CD14-positive monocyte (primary cell): ENCODE measurements at regions not wholly inside any gene's neighbourhood (a gene's known extent, or its start where the extent isn't known, plus 50 kb on each side); places are given as distances from the start of the nearest gene placed in this dataset.
"Not testable (repeated sequence)": the region's sequence is repeated elsewhere in the genome, so short reads cannot be mapped to it uniquely, and the experiment has no call there.

ENCODE experiments used
- DNase-seq, 3 donors: peaks; one replicate each; pipeline ENCODE4 v3.0.0-alpha.2; 2011 to 2022
- H2AFZ ChIP-seq: 2 replicates; pipeline ENCODE4 v1.6.0; 2012; ENCODE audit warnings: mild to moderate bottlenecking, low read depth, low read length, inconsistent platforms; ENCODE audit not compliant: insufficient read depth, poor library complexity, severe bottlenecking
- H3K27ac ChIP-seq, 2 donors: 1 replicate in 1 of 2; 2 replicates in 1 of 2; pipeline ENCODE4 v1.5.1; 2012 to 2013; ENCODE audit warnings: low read length in 2 of 2, control low read depth in 1 of 2, inconsistent platforms in 1 of 2, low read depth in 1 of 2, mild to moderate bottlenecking in 1 of 2
- H3K27me3 ChIP-seq, 2 donors: one replicate each; pipeline versions ENCODE4 v1.6.0 to v1.6.1; 2011 to 2013; ENCODE audit warnings: low read length in 2 of 2; ENCODE audit not compliant: control insufficient read depth in 2 of 2, insufficient read depth in 2 of 2
- H3K36me3 ChIP-seq, 2 donors: replicated peaks in 1 of 2; 1 replicate in 1 of 2; 2 replicates in 1 of 2; pipeline versions ENCODE4 v1.5.1 to v1.6.1; 2012 to 2013; ENCODE audit warnings: low read length in 2 of 2, control low read depth in 1 of 2, inconsistent platforms in 1 of 2, mild to moderate bottlenecking in 1 of 2; ENCODE audit not compliant: insufficient read depth in 2 of 2, control insufficient read depth in 1 of 2
- H3K4me1 ChIP-seq, 2 donors: 1 replicate in 1 of 2; 2 replicates in 1 of 2; pipeline versions ENCODE4 v1.5.1 to v1.6.1; 2012 to 2013; ENCODE audit warnings: low read length in 2 of 2, control low read depth in 1 of 2, inconsistent platforms in 1 of 2, mild to moderate bottlenecking in 1 of 2, moderate library complexity in 1 of 2; ENCODE audit not compliant: insufficient read depth in 2 of 2, control insufficient read depth in 1 of 2
- H3K4me2 ChIP-seq: replicated peaks from 2 replicates; pipeline ENCODE3; 2012; ENCODE audit warnings: low read length, moderate library complexity, mild to moderate bottlenecking; ENCODE audit not compliant: poor library complexity, severe bottlenecking; ENCODE audit errors: extremely low read depth
- H3K4me3 ChIP-seq, 3 experiments: fragments of 200-600 bp in 1 of 3; sonication (generic) in 1 of 3; replicated peaks in 1 of 3; 1 replicate in 2 of 3; 2 replicates in 1 of 3; pipeline ENCODE4 v1.5.1; 2011 to 2013; ENCODE audit warnings: low read length in 3 of 3, mild to moderate bottlenecking in 3 of 3, control low read depth in 2 of 3, low read depth in 2 of 3, inconsistent platforms in 1 of 3, moderate library complexity in 1 of 3
- H3K79me2 ChIP-seq: 2 replicates; pipeline ENCODE4 v1.6.0; 2012; ENCODE audit warnings: mild to moderate bottlenecking, control low read depth, inconsistent platforms, low read length, moderate library complexity; ENCODE audit not compliant: insufficient read depth
- H3K9ac ChIP-seq: 2 replicates; pipeline ENCODE4 v1.6.0; 2017; ENCODE audit warnings: low read length, mild to moderate bottlenecking; ENCODE audit not compliant: insufficient read depth, poor library complexity, severe bottlenecking
- H3K9me3 ChIP-seq, 2 donors: replicated peaks in 1 of 2; 1 replicate in 1 of 2; 2 replicates in 1 of 2; pipeline versions ENCODE4 v1.5.1 to v1.6.1; 2012 to 2013; ENCODE audit warnings: low read length in 2 of 2, control low read depth in 1 of 2; ENCODE audit not compliant: control insufficient read depth in 1 of 2, insufficient read depth in 1 of 2
- H4K20me1 ChIP-seq: 2 replicates; pipeline ENCODE4 v1.6.0; 2012; ENCODE audit warnings: mild to moderate bottlenecking, low read length, control low read depth, moderate library complexity; ENCODE audit not compliant: insufficient read depth
- H3K27ac Mint-ChIP-seq, 7 donors: one replicate each; pipeline ENCODE4 v1.8.0; 2020; ENCODE audit warnings: mild to moderate bottlenecking in 7 of 7, mixed read lengths in 7 of 7, moderate library complexity in 6 of 7, inconsistent platforms in 2 of 7
- H3K27me3 Mint-ChIP-seq, 3 donors: one replicate each; pipeline ENCODE4 v1.8.0; 2021 to 2022; ENCODE audit warnings: low read depth in 3 of 3, mild to moderate bottlenecking in 3 of 3, mixed read lengths in 3 of 3, moderate library complexity in 3 of 3, inconsistent platforms in 1 of 3
- H3K36me3 Mint-ChIP-seq, 2 donors: one replicate each; pipeline ENCODE4 v1.8.0; 2020; ENCODE audit warnings: mixed read lengths in 2 of 2, inconsistent platforms in 1 of 2, mild to moderate bottlenecking in 1 of 2
- H3K4me1 Mint-ChIP-seq: one replicate; pipeline ENCODE4 v1.8.0; 2020; ENCODE audit warnings: mild to moderate bottlenecking, mixed read lengths
- H3K4me3 Mint-ChIP-seq, 2 donors: one replicate each; pipeline ENCODE4 v1.8.0; 2020; ENCODE audit warnings: mild to moderate bottlenecking in 2 of 2, mixed read lengths in 2 of 2, moderate library complexity in 1 of 2
- H3K9me3 Mint-ChIP-seq, 7 donors: one replicate each; pipeline ENCODE4 v1.8.0; 2020 to 2022; ENCODE audit warnings: mixed read lengths in 7 of 7, mild to moderate bottlenecking in 6 of 7, moderate library complexity in 6 of 7, inconsistent platforms in 2 of 7
- CTCF ChIP-seq: fragments of 200-600 bp; IDR thresholded peaks from one replicate; pipeline ENCODE4 v1.8.0; 2022; ENCODE audit warnings: antibody characterized with exemption, mild to moderate bottlenecking
- WGBS: methylation state at CpG from one replicate; pipeline ENCODE4 v1.1.5; 2013; ENCODE audit warnings: missing lambda C conversion rate; ENCODE audit not compliant: insufficient coverage; 5-methylcytosine and 5-hydroxymethylcytosine counted together
- intact Hi-C, 2 donors: fragments of 100-400 bp; cut with micrococcal nuclease; formaldehyde crosslinking; loops; one replicate each; pipeline versions ENCODE4 v1.15.0 to v1.15.1; 2023

- Histone ChIP-seq H3K27me3 (no peaks in the 10 kb centered on the region), H2AFZ (no peak overlapping the region), H3K4me1 (no peaks in the 10 kb centered on the region), H4K20me1 (no peaks in the 10 kb centered on the region), H3K4me2 (no peak overlapping the region), H3K9ac (no peak overlapping the region), H3K9me3 (peaks cover 14 to 16% of the 10 kb centered on the region in 2 donors), H3K79me2 (no peaks in the 10 kb centered on the region), H3K36me3 (no peaks in the 10 kb centered on the region), H3K27ac (no peak overlapping the region), H3K4me3 (no peak overlapping the region)
- H3K4me1 Mint-ChIP-seq: no peaks in the 10 kb centered on the region
- WGBS: 81% methylated on average over 2 of the region's 2 CpGs
- no peaks in the 10 kb centered on the region for H3K36me3 Mint-ChIP-seq
- no peak for TF ChIP-seq CTCF
- peaks cover 15 to 54% (median 30%) of the 10 kb centered on the region in 7 donors for H3K9me3 Mint-ChIP-seq
- H3K4me3 Mint-ChIP-seq: no peak overlapping the region
- DNase-seq: no peak
- intact Hi-C loops: no loop called here
- no peak overlapping the region for H3K27ac Mint-ChIP-seq
- peaks cover 0 to 5% (median 1%) of the 10 kb centered on the region in 3 donors for H3K27me3 Mint-ChIP-seq
Observed at GRCh38 chr6:79134699-79135474, 56.8 kb upstream of the PHIP start.

- no CpG with 5 or more reads among the region's 3 CpGs for WGBS
- no peak overlapping the region for H3K9ac ChIP-seq
- H3K27ac ChIP-seq: no peak overlapping the region
- H3K9me3 ChIP-seq: peaks cover 14 to 16% of the 10 kb centered on the region in 2 donors
- Mint-ChIP-seq H3K27me3 (peaks cover 0 to 2% (median 1%) of the 10 kb centered on the region in 3 donors), H3K9me3 (peaks cover 15 to 53% (median 29%) of the 10 kb centered on the region in 7 donors), H3K27ac (no peak overlapping the region), H3K36me3 (no peaks in the 10 kb centered on the region), H3K4me1 (no peaks in the 10 kb centered on the region), H3K4me3 (no peak overlapping the region)
- H3K4me2 ChIP-seq: no peak overlapping the region
- TF ChIP-seq CTCF: no peak
- intact Hi-C loops: no loop called here
- no peaks in the 10 kb centered on the region for H4K20me1 ChIP-seq
- no peaks in the 10 kb centered on the region for H3K36me3 ChIP-seq
- no peaks in the 10 kb centered on the region for H3K4me1 ChIP-seq
- no peaks in the 10 kb centered on the region for H3K27me3 ChIP-seq
- DNase-seq: no peak
- H3K79me2 ChIP-seq: no peaks in the 10 kb centered on the region
- no peak overlapping the region for H2AFZ ChIP-seq
- no peak overlapping the region for H3K4me3 ChIP-seq
Observed at GRCh38 chr6:79133173-79133572, 55.1 kb upstream of the PHIP start.

- no CpG with 5 or more reads among the region's 1 CpG for WGBS
- H4K20me1 ChIP-seq, H3K4me1 Mint-ChIP-seq, H3K27me3 ChIP-seq, H3K4me1 ChIP-seq, H3K79me2 ChIP-seq, H3K9ac ChIP-seq, H3K4me3 Mint-ChIP-seq, H2AFZ ChIP-seq, H3K4me3 ChIP-seq, intact Hi-C loops, H3K4me2 ChIP-seq, H3K27ac ChIP-seq, H3K27me3 Mint-ChIP-seq, H3K36me3 ChIP-seq, H3K36me3 Mint-ChIP-seq, H3K27ac Mint-ChIP-seq, DNase-seq: not testable (repeated sequence)
- H3K9me3 Mint-ChIP-seq: peaks cover 10 to 50% (median 24%) of the 10 kb centered on the region in 7 donors
- peaks cover 16 to 17% of the 10 kb centered on the region in 2 donors for H3K9me3 ChIP-seq
Observed at GRCh38 chr6:79131220-79131619, 53.2 kb upstream of the PHIP start.
